NCI-H2029 (cell line): ENCODE measurements at regions not wholly inside any gene's neighbourhood (a gene's known extent, or its start where the extent isn't known, plus 50 kb on each side); places are given as distances from the start of the nearest gene placed in this dataset.
"Not testable (repeated sequence)": the region's sequence is repeated elsewhere in the genome, so short reads cannot be mapped to it uniquely, and the experiment has no call there.

Experiments
- DNase-seq: peaks from one replicate; lab custom pipeline; 2025; lab: John Stamatoyannopoulos, UW

DNA sequence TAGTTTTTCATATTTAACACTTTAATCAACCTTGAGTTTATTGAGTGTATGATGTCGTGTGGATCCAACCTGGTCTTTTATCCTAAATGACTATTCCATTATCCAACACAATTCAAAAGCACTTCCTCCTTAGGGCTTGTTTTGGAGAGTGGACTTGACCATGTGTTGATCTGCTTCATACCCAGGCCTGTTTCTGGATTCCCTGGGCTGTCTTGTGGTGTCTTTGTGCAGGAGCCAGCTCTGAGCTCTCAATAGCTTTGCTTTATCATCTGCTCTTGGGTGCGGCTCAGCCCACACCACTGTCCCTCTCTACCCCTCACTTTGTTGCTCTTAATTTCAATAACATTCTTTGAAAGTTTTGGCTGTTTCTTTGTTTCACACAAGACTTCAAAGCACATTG lies 70.9 kb upstream of the CHST15 start:
- DNase-seq: no peak

DNA sequence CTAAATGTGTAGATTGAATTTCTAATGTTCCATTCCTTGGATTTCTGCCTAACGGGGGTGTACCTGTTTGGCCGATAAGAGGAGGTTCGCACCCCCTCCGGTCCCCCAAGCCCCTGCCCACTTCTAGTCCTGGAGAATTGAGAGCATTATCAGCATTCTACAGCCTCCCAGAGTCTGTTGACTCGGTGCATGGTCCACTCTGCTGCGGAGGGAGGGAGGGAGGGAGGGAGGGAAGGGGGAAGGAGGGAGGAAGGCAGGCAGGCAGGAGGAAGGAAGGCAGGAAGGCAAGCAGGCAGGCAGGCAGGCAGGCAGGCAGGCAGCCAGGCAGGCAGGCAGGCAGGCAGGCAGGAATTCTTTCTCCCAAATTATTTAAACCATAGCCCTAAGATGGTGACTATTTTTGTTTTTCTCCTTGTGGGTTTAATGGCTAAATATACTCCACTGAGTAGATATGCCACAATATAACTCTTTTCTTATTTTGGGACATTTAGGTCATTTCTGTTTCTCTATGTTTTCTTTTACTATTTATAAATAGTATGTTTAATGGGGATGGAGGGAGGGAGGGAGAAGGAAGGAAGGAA lies 69.5 kb upstream of the CHST15 start:
- DNase-seq: no peak

DNA sequence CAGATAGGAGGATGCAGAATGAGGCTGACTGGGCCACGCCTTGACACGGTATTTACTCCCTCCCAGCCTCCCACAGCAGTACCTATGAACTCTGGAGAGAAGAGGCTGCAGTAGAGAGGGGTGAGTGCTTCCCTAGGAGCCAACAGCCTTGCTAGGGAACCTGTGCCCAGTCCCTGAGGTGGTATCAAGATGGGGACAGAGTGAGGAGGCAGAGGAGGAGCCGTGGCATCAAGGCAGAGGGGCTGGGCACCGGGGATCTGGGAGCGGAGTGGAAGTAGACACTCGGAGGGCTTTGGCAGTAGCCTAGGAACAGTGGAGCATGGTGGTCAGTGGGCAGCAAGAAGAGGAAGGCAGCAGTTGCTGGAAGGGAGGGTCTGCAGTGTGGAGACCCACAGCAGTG lies 68.7 kb upstream of the CHST15 start:
- no peak for DNase-seq

DNA sequence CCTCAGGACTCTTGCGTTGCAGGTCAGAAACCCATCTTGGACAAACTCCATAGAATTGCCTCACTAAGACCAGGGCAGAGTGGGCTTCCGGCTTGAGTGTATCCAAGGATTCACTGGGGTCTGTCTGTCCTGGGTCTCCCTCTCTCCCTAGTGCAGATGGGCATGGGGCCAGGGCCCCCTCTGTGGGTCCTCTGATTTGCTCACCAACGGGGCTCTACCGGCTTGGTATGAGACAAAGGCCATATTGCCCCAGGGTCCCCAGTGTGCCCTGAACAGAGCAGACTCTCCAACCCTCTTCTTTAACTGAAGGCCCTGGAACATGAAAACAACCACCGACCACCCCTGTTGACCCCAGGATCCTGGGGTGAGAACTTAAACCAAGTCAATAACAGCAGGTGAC lies 68.2 kb upstream of the CHST15 start:
- no peak for DNase-seq

DNA sequence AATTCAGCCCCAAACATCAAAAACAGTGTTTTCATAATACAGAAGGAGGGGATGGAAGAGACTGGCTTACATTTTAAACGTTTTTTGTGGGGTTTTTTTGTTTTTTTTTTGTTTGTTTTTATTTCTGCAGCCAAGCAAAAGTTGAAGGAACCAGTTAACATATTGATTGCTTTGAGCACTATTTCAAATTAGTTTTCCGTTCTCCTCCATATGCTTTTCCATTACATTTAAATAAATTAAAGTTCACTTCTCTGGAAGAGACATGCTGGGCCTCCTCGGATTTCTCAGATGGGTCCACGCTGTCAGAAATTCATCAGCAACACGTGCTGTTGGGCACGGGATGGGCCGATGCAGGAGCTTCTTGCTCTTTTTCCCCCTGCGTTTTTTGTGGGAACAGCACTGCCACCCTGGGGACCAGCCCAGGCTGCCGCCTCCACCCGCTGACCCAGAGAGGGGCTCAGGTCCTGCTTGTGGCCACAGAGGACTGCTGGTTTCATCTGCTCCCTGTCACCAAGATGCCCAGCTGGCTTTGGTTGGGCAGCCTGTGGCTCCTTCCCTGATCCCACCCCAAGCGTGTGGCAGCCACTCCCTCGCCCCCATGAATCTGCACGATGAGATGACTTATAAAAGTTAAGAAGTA lies 67.7 kb upstream of the CHST15 start:
- DNase-seq: no peak

DNA sequence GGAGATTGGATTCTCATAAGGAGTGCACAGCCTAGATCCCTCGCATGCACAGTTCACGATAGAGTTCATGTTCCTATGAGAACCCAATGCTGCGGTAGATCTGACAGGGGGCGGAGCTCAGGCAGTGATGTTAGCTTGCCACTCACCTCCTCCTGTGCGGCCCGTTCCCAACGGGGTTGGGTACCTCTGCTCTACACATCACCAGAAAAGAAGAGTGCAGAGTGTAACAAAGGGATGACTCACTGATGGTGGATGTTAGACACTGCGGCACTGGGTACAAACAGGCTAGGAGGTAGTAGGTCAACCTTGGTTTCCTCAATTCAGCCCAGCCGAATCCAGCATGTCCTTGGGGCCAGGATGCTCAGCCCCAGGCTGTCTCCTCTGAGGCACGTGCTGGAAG lies 66.8 kb upstream of the CHST15 start:
- DNase-seq: no peak

DNA sequence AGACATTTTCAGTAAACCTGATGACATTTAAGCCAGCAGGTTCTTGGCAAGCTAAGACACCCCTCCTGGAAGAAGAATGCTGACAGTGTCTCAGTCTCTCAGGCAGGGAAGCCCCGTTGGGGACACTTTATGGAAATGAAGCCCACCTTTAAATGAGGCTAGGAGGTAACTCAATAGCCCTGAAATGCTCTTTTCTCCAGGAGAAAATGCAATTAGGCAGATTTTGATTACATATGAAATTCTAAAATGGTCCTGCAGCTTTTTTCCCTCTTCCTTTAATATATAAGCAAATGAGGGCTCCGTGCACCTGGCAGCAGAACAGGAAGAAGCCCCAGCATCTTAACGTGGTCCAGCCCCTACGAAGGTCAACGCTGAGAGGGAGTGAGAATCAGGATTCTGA lies 65.8 kb upstream of the CHST15 start:
- no peak for DNase-seq

DNA sequence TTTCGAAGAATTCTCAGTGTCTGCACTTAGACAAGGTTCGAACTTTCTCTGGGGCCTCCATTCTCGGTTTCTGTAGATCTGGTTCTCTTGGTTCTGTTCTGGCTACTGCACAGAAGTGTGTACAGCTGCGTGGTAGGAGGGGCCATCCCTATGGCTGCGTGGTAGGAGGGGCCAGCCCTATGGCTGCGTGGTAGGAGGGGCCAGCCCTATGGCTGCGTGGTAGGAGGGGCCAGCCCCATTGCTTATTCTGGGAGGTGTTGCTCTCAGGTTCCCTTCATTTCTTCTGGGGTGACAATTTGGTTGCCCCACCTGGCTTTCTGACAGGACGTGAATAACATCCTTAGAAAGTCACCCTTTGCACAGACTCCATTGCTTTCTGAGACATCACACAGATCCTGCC lies 65.2 kb upstream of the CHST15 start:
- no peak for DNase-seq

DNA sequence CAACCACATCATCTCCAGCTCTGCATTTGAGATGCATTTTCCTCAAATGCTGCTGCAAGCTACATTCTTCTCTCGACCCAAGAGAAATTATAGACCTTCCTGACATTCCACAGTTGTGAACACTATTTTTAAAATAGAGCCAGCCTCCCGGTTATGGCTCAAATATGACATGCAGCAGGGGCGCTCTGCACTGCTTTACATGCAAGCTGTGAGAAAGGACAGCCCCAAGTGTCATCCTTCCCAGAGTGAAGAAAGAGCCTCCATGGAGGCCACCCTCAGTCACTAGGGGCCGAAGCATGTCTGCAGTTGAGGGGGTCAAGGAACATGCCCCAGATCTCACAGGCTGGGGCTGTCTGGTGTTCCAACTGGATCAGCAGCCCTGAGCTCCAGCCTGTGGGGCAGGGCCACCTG lies 63.9 kb upstream of the CHST15 start:
- no peak for DNase-seq

DNA sequence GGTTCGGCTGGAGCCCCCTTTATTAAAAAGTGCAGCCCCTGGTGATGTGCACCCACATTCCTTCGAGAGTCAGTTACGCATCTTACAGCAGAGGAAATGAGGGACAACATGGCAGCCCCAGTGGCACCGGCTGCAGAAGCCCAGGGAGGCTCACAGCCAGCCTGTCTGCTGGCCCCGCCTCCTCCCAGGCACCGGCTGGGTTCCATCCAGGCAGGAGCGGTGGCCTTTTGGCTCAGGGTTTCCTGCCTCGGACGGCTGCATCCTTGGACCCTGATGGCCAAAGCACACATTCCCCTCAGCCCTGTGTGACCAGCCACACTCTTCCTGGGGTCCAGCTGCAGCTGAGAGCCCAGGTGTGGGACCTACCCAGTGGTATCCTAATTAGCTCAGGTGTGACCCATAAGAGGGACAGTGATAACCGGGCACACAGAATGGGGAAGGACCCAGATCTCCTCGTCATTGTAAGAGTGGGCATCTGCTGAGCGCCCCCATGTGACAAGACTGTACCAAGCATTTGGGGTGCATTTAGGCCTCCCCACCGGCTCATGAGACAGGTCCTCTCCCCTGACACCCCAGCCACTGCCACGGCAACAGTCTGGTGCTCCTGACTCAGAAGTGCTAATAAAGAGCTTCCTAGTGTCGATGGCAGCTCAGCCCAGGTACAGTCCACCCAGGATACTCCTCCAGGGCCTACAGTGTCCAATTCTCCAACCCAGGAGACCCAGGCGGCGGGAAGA lies 63.3 kb upstream of the CHST15 start:
- DNase-seq: no peak

DNA sequence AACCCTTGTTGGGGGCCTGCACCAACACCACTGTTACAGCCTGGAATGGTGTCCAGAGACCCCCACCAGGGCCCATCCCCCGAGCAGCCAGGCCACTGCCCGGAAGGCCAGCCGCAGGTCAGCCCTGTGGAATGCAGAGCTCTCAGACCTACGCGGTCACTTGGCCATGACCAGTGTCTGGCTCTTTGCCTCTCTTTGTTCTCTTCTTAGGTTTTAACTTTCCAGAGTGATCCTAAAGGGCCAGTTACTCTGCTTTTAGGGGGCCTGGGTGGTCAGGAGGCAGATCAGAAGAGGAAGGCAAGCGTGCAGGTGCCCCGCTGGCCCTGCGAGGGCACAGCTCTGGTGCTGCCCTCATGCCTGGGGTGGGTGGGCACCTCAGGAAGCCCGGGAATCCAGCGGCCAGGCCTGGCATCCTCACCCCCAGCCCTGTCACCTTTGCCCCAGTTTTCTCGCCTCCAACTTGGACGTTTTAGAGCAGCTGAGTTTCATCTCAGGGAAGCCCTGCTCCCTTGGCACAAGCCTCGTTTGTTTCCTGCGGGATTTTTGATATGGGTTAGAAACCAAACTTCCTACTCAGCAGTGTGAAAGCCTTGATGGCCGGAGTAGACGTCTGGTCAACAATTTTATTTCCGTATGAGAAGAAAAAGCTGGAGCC lies 62.5 kb upstream of the CHST15 start:
- DNase-seq: no peak

DNA sequence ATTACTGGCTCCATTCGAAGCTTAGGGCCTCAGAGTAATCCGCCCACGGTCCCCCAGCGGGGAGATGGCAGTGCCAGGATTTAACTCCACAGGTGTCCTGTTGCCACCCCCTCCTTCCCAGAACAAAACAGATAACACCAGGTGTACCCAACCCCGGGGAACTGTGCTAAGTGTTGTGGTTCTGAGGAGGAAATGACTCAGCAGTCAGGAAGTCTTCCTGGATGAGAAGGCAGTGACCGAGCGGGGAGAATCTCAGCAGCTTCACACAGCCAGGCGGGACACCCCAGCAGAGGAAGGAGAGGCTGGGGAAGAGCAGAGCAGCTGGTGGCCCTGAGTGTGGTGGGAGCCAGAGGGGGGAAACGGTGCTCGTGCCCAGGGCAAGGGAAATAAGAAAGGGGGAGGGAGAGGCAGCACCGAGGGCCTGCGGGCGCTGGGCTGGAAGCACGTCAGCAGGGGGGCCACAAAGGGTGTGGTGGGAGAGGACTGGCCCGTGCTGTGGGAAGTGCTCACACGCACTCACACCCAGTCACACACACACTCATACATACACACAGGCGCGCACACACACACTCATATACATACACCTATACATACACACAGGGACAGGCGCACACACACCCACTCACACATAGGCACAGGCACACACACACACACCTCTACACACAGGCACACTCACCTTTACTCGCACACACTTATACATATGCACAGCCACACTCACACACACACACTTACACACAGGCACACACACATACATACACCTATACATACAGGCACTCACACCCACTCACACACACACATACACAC lies 59.8 kb upstream of the CHST15 start:
- DNase-seq: peak; percentile 80

DNA sequence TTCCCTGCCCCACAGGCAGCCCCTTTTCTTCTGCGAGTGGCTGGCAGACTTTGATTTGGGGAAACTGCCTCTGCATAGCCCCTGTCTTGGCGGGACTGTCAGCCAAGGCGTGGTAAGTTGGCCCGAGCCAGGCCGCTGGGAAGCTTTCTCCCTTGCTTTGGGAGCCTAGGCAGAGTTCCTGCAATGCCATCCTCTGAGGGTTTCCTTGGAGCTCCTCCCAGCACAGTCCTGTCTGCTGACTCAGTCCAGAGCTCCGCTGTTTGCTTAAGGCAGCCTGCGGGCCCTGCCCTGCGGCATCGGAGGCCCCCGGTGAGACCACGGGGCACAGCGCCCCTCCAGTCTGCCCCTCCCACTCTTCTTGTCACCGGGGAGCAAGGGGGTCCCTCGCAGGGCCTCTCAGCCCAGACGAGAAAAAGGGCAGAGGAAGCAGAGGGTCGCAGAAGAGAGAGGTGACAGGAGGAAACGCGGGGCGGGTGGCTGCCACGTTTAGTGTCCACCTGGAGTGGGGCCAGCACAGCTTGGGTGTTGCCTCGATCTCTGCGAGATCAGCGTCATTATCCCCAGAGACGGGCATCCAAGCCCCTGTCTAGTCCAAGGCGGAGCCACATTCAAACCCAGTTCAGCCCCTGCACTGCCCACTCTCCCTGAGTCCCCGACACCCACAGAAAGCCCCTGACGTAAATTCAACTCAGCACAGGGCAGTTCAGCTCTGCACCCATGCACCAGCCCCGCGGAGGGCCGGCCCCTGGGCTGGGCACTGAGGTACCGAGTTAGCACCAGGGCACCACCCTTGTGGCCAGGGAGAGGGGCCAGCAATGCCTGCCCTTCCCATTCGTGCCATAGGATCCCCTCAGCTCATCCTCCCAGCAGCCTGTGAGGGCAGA lies 59.0 kb upstream of the CHST15 start:
- peak; percentile 57 for DNase-seq

DNA sequence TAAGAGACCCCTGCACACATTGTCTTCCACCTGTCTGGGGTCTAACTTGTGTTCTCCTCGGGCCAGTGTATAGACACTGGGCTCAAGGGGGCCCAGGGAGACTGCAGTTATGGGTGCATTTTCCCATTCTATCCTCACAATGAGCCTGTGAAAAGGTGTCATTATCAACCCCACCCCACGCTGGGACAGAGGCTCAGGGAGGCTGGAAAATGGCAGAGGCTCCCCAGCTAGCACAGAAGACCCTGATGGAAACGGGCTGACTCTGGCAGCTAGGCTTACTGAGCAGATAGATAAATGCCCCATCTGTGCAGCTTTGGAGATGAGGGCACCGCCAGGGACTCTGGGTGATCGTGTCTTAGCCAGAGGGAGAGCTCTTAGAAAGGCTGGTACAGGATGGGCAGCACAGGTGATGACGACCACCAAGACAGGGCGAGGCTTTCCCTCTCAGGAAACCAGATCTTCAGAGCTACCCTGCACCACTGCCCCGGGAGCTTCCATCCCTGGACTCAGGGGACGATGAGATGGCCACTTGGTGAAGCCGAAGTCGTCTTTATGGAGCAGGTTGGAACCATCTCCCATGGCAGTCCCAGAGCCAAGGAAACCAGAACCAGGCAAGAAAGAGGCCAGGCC lies 58.2 kb upstream of the CHST15 start:
- no peak for DNase-seq

DNA sequence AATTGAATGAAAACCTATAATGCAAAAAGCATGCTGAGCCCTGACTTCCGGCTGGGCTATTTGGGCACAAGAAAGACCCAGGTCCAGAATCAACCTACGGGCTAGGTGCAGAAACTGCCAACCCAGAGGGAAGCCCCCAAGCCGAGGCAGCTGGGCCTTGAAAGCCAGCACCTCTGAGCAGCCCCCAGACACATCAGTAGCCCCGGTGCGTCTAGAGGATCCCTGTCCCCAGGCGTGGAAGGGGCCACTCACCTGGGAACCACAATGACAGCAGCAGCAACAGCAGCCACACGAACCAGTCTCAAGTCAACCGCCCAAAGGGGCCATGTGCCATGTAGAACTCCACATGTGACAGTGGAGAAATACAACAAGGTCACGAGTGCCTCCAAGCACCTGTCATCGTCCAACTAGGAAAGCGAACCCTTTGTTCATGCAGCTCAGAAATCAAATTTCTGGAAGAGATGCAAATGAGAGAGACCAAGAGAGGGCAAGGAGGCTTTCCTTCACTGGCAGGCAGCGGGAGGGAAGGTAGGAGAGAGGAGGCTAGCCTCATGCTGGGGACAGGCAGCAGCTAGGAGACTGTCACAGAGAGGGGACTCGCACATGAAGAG lies 57.5 kb upstream of the CHST15 start:
- no peak for DNase-seq

DNA sequence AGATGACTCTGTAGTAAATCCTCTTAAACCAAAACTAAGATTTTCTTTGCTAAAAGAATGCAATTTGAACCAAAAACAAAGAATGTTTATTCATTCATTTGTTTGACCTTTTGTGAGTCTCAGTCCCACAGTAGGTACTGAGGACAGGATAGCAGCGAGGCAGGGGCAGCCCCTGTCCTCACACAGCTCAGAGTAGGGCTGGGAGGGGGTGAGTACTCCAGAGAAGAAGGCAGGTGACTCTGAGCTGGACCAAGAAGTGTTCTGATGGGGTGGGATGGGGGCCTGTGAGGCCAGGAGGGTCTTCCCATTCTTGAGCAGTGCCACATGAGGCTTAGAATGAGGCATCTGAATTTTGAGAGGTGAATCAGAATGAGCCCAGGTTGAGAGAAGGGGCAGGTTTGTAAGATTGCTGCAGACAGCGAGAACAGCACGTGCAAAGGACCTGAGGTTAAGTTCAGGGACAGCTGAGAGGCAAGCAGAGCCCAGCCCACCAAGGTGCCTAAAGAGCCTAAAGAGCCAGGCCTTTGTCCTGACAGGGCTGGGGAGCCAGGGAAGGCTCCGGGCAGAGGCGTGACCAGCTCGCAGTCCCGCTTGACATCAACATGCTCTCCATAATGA lies 56.9 kb upstream of the CHST15 start:
- no peak for DNase-seq

DNA sequence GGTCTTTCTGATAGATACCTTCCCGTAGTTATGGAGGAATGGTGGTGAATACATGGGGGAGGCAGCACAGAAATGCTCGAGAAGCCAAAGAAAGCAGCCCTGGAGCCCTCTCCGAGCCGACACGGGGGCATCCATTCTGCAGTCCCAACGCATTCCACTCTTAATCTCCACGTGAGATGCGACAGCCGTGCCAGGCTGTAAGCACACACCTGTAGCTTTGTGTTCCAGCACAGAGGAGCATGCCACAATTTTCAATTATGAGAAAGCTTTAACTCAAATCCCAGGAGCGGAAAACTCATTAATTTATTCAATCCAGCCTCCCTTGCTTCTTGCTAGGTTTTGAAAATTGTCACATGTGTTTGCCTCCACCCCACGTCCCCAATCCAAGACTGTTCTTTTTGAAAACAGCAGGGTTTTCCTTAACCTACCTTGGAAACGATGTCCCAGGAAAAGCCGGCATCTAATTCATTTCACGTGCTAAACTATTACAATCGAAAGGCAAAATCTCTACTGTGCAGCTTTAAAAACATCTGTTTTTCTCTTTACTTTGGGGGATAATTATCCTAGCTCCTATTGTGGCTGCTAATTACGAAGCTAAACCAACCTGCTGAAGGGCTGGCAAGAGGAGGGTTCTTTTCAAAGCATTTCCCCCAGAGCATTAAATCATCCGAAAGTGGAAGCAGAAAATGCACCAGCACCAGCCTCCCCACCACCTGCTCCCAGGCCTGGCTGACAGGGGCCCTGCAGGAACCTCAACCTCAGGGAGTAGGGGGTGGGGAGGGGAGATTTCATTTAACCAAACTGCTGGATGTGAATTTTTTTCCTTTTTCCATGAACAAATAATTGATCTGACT lies 56.0 kb upstream of the CHST15 start:
- DNase-seq: peak; percentile 41

DNA sequence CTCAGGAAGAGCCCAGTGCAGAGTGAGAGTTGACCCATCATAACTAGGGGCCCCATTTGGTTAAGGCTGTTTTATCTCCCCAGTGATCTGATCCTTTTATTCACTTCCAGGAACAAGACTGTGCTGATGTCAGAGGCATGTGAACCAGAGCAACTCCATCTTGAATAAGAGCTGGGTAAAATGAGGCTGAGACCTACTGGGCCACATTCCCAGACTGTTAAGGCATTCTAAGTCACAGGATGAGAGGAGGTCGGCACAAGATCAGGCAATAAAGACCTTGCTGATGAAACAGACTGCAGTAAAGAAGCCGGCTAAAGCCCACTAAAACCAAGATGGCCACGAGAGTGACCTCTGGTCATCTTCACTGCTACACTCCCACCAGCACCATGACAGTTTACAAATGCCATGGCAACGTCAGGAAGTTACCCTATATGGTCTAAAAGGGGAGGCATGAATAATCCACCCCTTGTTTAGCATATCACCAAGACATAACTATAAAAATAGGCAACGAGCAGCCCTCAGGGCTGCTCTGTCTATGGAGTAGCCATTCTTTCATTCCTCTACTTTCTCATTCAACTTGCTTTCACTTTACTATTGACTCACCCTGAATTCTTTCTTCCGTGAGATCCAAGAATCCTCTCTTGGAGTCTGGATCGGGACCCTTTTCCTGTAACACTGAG lies 55.3 kb upstream of the CHST15 start:
- DNase-seq: not testable (repeated sequence)
